ENCODE measurements at regions not wholly inside any gene's neighbourhood (a gene's known extent, or its start where the extent isn't known, plus 50 kb on each side); places are given as distances from the start of the nearest gene placed in this dataset.
"Not testable (repeated sequence)": the region's sequence is repeated elsewhere in the genome, so short reads cannot be mapped to it uniquely, and the experiment has no call there.

- DNase-seq (ENCODE audit: low read depth), result no peak
Observed at GRCh38 chr16:85220964-85221731, 108.9 kb upstream of the CIBAR2 start.

- no peak for DNase-seq (ENCODE audit: low read depth)
Observed at GRCh38 chr16:85221771-85222154, 109.5 kb upstream of the CIBAR2 start.

- no peak for DNase-seq (ENCODE audit: low read depth)
Observed at GRCh38 chr16:85222155-85222863, 110.0 kb upstream of the CIBAR2 start.

GRCh38 chr16:85225257-85225656 is 113.0 kb upstream of the CIBAR2 start:
- DNase-seq (ENCODE audit: low read depth), result no peak

GRCh38 chr16:85225721-85226120 is 113.4 kb upstream of the CIBAR2 start:
- no peak for DNase-seq (ENCODE audit: low read depth)

GRCh38 chr16:85227084-85227945 is 115.0 kb upstream of the CIBAR2 start:
- DNase-seq (ENCODE audit: low read depth), result no peak

- DNase-seq (ENCODE audit: low read depth), result no peak
Observed at GRCh38 chr16:85227946-85228862, 115.9 kb upstream of the CIBAR2 start.

- DNase-seq (ENCODE audit: low read depth), result no peak
Observed at GRCh38 chr16:85228970-85229430, 116.7 kb upstream of the CIBAR2 start.

- no peak for DNase-seq (ENCODE audit: low read depth)
Observed at GRCh38 chr16:85229869-85230462, 117.7 kb upstream of the CIBAR2 start.

GRCh38 chr16:85230764-85231383 is 118.6 kb upstream of the CIBAR2 start:
- DNase-seq (ENCODE audit: low read depth), result not testable (repeated sequence)

- no peak for DNase-seq (ENCODE audit: low read depth)
Observed at GRCh38 chr16:85231959-85232358, 119.7 kb upstream of the CIBAR2 start.

GRCh38 chr16:85232369-85233142 is 120.3 kb upstream of the CIBAR2 start:
- DNase-seq (ENCODE audit: low read depth), result no peak

GRCh38 chr16:85233516-85233915 is 121.2 kb upstream of the CIBAR2 start:
- no peak for DNase-seq (ENCODE audit: low read depth)

GRCh38 chr16:85234310-85235204 is 122.3 kb upstream of the CIBAR2 start:
- no peak for DNase-seq (ENCODE audit: low read depth)

- no peak for DNase-seq (ENCODE audit: low read depth)
Observed at GRCh38 chr16:85235991-85236817, 123.9 kb upstream of the CIBAR2 start.

- DNase-seq (ENCODE audit: low read depth), result no peak
Observed at GRCh38 chr16:85236818-85237150, 124.5 kb upstream of the CIBAR2 start.

GRCh38 chr16:85237817-85238216 is 125.5 kb upstream of the CIBAR2 start:
- DNase-seq (ENCODE audit: low read depth), result no peak

- DNase-seq (ENCODE audit: low read depth), result no peak
Observed at GRCh38 chr16:85238233-85238647, 126.0 kb upstream of the CIBAR2 start.
